CD1c-positive myeloid dendritic cell (primary cell): ENCODE measurements at regions not wholly inside any gene's neighbourhood (a gene's known extent, or its start where the extent isn't known, plus 50 kb on each side); places are given as distances from the start of the nearest gene placed in this dataset.

Experiments used
- DNase-seq: peaks from one replicate; pipeline ENCODE4 v3.0.0-alpha.2; 2016; ENCODE audit errors: extremely low spot score

DNA sequence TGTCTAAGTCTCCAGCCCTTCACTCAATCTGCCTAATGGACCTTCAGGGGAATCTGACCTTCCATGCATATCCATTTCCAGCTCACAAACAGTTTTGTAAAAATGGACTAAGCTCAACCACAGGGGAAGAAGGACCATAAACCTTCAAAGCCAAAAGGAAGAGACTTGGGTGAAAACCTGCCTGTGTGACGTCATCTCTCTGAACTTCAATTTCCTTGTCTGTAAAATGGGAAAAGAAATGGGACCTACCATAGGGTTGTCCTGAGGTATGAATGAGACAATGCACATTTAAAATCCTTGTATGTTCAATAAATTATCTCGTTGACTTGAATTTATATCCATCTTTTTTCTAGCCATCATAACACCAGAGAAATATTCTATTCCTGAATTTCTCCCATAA is 370.7 kb downstream of the INSC start:
- no peak for DNase-seq

DNA sequence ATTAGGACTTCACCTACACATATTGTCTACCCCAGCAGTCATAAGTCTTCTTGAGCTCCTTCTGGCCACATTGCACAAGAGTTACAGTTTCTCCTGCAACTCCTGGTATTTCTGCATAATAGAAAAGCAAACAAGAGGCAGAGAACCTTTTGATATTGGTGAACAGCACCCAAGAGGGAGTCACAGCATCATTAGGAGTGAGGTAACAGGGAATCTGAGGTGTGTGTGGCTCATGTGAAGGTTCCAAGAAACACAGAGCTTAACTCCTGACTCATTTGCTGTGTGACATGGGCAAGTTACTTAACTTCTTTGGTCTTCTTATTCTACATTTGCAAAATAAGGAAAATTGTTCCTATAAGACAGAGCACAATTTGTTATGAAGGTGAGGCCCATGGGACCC is 374.6 kb downstream of the INSC start:
- no peak for DNase-seq

DNA sequence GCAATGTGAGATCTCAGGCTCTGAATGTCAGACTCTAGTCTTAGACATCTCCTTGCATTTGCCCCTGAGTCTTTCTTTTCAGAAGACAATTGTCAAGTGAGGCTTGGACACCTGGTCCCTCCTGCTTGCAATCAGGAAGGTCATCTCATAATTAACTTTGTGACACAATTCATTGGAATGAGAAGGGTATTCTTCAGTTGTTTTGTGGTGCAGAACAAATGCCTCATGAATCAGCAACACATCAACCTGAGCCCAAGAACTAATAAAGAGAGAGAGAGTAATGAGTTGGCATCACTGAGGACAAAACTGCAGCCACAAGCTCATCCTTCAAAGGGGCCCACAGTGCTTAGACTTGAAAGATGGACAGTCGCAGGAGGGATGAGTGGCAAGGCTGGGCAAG is 375.8 kb downstream of the INSC start:
- DNase-seq: no peak

DNA sequence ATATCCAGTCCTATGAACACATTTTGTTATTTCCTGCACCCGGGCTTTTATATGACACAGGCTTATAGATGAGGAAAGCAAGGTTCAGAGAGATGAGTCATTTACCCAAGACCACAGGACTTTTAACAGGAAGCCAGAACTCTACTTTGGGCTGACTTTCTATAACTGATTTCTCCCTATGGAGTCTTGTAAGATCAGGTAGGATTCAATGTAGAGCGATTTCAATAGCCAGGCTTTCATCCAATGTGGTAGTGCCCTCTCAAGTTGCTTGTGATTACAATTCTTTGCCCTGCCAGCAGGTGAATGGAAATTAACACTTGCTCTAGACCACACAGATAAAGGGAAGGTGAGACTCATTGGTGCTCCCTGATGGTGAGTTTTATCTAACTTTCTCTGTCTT is 378.3 kb downstream of the INSC start:
- DNase-seq: no peak

DNA sequence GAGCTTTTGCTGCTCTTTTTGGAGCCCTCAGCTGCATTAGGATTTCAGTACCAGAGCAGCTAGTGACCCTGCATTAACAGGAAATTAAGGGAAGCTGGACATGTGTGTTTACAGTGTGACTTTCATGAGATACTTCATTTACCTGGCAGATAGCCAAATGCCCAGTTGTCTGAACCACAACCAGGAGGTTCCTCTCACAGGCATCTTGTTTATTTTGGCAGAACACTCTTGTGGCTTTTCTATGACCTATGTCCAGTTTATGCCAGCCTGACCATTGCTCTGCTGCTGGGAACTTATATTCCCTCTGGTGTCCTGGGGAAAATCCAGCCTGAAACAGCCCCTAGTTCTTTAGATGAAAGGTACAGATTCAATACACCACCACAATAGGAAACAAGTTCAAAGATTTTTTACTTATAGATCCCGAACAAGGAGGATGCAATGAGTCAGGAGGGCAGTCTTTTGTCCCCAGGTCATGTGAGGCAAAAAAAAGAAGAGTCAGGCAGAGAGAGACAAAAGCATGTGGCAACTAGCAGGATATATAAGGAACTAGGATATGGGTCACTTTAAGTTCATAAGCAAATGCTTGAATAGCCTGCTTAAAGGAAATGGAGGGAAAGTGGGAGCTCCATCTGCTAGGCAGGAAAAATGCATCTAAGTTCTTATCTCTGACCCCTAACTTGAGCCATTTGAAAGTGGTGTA is 379.3 kb downstream of the INSC start:
- no peak for DNase-seq

DNA sequence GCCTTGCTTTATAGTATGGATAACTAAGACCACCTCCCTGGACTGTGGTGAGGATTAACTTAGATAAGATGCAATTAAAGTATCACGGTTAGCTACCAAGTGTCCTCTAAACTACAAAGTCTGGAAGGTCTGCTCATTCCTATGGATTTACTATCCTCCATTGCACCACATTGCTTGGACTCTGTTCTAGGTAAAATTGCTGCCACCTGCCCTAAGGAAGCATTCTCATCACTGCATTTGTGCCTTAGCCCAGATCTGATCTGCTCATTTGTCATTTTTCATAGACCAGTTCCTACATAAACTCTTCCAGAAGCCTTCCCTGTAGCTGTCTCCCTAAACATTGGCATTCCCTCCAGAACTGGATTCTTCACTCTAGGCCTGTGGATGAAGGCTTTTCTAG is 380.0 kb downstream of the INSC start:
- no peak for DNase-seq

DNA sequence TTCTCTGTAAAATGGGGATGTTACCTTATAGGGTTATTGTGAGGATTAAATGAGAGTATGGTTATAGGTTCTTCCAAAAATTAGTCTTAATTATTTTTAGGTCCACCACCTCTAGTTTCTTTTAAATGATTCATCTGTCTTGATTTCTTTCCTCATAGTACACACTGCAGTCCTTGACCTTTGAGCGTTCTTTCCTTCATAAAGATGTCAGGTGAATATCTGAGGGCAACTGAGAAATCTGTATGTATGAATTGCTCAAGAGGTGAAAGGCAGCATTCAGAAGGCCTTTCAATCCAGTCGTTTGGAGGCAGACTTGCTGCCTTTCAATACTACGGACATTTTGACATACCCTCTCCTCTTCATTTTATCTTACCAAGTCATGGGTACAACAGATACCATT is 380.7 kb downstream of the INSC start:
- no peak for DNase-seq

DNA sequence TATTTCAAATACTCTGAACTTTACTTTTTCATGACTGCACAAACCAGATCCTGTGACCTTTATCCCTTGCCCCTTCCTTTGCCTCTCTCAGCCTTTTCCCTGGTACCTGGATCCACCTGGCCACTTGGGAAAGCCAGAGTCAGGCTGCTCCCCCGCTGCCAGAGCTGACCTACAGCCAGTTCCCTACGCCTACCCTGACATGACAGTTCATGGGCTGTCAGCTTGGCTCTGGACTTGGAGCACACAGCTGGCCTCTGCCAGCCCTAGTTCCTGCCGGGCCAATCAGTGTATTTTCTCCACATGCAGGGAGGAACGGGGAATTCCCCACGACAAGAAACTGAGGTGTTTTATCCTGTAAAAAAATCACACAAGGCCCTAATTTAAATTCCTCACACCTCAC is 382.6 kb downstream of the INSC start:
- no peak for DNase-seq

DNA sequence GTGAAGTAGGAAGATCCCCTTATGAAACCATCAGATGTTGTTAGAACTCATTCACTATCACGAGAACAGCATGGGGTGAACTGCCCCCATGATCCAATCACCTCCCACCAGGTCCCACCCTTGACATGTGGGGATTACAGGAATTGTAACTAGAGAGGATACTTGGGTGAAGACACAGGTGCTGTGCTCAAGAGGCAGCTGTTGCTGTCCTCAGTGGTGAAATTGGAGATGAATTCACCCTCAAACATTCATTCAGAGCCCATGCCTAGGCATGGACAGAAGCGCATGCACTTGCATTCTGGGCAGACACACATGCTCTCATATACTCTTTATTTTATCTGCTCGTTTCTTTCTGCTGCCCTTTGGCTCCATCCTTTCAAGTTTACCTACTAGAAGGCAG is 385.0 kb downstream of the INSC start:
- no peak for DNase-seq

DNA sequence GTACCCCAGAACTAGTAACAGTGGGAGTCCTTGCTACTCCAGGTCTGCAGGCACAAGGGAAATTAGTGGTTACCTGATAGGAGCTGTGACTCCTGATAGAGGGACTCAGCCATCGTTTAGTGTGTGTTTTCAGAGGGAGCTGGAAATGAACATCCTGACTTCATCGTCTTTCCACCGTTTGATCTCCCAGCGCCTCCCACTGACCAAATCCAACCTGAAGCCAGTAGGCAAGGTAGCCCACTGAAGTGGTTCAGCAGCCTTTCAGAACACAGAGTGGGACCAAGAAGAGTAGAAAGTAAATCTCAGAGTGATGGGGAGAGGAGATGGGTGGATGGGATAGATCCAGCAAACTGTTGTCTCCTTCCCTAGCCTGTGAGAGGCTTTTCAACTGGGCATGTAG is 385.9 kb downstream of the INSC start:
- no peak for DNase-seq

DNA sequence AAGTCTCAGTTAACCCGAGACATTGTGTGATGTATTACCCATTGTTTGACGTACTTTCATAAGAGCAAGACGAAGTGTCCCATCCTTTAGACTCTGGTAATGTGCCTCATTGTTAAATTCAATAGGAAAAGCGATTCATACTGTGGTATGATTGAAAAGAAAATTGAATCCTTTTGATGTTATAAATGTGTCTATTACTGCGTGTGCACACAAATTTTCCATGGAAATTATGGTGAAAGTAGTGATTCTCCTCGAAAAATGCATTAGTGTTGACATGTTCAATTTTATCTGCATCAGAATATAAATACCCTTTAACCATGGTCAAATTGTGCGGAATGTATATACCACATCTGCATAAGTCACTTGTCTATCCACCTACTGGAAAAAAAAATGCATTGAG is 386.8 kb downstream of the INSC start:
- no peak for DNase-seq

DNA sequence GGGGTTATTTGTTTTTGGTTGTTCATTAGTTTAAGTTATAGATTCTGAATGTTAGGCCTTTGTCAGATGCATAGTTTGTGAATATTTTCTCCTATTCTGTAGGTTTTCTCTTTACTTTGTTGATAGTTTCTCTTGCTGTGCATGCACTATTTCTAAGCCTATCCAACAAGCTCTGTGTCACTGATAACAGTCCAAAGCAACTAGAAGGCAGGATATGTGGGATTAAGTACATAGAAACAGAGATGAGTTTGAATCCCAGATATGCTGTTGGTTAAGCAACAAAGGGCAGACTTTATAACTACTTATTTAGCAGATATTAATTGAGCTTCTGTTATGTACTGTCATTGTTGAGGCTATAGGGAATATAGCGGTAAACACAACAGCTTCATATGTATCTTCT is 390.4 kb downstream of the INSC start:
- no peak for DNase-seq

DNA sequence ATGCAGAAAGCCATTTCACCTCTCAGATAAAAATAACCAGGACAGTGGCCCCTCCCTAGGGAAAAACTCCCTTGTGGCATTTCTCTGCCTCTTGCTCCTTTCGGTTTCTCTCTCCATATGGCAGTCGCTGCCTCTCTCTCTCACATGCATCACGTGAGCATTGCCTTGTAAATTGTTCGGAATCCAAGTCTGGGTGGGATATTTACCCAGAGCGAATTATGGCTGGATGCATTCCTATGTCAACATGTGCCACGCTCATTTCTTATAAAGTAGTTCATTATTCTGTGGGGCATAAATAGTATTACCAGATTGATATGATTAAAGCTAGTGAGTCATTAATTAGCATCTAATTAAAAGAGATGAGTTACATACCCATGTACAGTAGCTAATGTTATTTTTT is 392.9 kb downstream of the INSC start:
- DNase-seq: no peak

DNA sequence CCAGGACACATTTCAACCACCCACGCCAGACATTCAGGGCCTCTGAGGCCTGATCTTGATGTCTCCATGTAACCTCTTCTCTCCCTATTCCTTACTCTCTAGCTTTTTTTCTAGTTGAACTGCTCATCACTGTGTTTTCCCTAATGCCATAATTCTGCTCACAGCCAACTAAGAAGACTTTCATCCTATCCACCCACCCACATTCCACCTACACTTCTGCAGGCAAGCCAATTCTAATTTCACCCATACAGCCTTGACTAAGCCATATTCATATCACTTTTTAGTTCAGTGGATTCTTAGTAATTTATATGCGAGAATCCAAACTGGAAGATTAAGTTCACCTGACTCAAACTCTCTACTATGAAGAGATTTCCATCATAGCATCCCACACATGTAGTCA is 394.4 kb downstream of the INSC start:
- no peak for DNase-seq

DNA sequence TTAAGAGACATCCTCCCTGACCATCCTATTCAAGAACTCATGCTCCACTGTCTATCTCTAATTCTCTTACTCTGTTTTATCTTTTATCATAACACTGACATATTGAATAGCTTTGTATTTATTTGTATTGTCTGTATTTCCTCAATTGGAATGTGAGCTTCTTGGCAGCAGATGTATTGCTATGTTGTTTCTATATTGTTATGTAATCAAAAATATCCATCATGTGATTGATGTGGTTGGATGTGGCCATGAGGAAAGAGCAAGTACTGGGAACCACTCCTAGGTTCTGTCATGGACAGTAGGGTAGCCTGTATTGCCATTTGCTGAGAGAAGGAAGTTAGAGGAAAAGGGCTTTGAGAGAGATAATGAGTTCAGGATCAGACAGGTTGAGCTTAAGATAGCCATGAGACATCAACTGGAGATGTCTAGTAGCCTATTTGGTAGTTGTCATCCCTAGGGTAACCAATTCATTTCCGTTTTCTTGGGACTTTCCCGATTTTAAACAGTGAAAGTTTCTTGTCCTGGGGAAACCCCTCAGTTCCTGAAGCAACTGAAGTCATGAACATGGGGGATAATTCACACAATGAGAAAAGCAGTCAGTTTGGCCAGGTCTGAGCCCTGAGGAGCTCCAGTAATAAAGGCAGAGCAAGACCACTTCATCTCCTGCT is 404.5 kb downstream of the INSC start:
- DNase-seq: no peak

DNA sequence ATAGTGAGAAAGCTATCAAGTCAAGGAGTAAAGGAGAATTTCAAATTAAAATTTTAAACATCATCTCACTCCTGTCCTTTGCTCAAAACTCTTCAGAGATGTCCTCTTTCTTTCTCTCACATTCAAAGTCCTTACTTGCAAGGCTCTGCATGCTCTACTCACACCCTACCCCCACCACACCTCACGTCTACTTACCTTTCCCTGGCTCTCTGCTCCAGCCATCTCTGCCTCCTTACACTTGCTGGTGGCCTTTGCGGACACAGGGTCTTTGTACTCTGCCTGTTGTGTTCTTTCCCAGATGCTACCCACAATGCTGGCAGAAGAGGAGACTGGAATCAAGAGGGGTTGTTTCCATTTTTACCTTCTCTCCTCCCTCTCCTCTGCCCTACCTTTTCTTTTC is 405.2 kb downstream of the INSC start:
- no peak for DNase-seq

DNA sequence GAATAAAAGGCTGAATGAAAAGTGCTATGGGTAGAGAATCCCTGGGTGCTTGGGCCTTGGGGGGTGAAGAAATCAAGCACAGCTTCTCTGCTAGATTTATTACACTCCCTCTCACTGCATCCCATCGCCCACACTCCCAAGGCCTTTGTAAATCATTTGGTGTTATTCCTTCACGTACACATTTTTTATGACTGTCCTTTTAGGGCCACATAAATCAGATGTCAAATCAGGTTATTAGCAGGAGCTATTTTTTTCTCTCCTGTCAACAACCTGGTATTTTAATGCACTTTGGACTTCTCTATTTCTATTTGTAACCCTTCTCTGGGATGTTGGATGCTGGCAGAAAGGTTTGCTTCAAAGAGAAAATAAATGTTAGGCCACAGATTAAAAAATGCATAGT is 408.8 kb downstream of the INSC start:
- no peak for DNase-seq

DNA sequence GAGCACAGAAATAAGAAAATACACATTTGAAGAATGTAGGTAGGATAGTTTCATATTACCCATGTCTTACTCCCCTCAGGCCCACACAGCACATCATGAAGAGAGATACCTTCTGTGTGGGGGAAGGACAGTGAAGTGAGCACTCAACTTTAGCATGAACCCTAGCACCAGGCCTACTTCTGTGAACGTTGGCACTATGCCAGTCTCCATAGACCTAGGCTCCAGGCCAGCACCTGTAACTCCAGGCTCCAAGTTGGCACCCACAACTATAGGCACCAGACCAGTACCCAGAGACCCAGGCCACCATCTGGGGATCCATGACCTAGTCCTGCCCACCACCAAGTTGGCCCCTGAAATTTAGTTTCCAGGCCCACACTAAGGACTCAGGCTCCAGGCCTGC is 410.9 kb downstream of the INSC start:
- no peak for DNase-seq

DNA sequence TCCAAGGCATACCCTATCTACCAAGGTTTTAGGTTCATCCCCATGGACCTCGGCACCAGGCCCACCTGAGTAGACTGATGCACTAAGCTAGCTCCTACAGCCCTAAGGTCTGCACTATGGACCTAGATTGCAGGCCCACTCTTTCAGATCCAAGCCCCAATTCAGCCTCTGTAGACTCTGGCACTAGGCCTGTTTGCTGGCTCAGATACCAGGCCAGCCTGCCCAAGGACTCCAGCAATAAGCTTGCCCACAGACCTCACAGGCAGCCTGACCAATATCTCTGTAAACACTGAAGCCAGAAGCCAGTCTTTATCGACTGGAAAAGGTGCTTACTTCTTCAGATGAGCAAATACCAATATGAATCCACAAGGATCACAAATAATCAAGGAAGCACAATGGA is 411.3 kb downstream of the INSC start:
- DNase-seq: no peak

DNA sequence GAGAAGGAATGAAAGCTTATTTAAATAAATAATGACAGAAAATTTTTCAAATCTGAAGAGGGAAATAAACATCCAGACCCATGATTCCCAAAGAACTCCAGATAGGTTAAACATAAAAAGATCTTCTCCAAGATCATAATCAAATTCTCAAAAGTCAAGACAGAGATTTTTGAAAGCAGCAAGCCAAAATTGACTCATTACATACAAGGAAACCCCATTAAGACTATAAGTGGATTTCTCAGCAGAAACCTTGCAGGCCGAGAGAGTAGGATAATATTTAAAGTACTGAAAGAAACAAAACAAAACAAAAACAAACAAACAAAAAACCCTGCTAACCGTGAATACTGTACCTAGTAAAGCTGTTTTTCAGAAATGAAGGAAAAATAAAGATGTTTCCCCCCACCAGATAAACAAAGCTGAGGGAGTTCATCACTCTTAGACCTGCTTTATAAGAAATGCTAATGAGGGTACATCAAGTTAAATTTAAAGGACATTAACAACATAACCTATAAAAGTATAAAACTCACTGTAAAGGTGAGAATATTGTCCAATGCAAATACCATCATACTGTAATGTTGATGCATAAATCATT is 412.2 kb downstream of the INSC start:
- DNase-seq: no peak

DNA sequence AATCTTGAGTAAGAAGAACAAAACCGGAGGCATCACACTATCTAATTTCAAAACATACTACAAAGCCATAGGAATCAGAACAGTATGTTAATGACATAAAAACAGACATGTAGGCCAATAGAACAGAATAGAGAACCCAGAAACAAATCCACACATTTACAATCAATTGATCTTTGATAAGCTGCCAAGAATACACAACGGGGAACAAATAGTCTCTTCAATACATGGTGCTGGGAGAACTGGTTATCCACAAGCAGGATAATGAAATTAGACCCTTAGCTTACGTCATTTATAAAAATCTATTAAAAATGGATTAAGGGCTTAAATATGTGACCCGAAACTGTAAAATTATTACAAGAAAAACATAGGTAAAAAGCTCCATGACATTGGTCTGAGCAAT is 417.7 kb downstream of the INSC start:
- DNase-seq: no peak

DNA sequence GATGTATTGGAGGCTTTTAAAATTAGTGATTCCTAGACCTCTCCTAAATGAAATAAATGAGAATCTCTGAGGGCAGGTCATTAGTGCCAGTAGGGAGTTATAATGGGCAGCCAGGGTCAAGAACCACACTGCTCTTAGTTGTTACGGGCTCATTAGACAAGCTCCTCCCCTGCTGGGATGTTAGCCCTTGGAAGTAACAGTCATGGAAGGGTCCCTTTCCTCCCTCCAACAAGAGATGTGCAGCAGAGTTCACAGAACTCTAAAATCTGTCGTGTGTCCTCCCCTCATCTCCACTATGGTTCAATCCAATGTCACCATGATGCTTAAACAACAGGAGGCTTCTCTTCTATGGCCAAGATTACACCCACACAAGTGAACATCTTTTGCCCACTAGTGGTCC is 419.5 kb downstream of the INSC start:
- DNase-seq: no peak

DNA sequence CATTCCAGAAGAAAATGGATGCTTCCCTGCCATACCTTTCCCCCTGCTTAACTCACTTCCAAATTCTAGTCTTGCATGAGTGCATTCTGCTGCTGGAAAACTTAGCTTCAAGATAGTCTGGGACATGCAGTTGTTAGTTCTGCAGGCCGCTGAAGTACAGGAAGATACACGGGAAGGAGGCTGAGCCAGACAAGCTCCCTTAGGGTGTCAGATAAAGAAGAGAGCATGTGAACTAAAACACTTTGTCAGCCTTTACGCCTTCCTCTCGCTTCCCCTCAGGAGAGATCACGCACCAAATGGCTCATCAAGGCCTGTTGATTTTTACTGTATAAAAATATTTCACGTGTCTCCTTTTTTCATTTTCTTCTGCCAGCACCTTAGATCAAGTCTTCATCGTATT is 420.7 kb downstream of the INSC start:
- no peak for DNase-seq

DNA sequence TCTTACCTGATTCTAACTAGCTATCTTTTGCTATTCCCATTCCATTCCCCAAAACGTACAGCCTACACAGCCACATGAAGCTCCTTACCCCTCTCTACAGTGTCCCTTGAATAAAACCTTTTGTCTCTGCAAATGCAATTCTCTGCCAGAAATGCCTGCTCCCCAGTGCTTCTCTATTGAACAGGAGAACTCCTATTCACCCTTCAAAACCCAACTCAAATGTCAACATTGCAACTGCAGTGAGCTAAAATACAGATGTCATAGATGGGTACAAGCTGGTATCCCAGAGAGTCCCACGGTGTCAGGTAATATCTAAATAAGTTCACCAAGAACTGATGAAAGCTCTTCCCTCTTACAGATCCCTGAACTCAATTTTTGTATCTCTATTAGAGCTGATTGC is 421.7 kb downstream of the INSC start:
- DNase-seq: no peak
